EL (cell line): ENCODE measurements at regions not wholly inside any gene's neighbourhood (a gene's known extent, or its start where the extent isn't known, plus 50 kb on each side); places are given as distances from the start of the nearest gene placed in this dataset.

Source experiments
- DNase-seq: peaks from one replicate; pipeline ENCODE4 v3.0.0-alpha.2; 2016

DNA sequence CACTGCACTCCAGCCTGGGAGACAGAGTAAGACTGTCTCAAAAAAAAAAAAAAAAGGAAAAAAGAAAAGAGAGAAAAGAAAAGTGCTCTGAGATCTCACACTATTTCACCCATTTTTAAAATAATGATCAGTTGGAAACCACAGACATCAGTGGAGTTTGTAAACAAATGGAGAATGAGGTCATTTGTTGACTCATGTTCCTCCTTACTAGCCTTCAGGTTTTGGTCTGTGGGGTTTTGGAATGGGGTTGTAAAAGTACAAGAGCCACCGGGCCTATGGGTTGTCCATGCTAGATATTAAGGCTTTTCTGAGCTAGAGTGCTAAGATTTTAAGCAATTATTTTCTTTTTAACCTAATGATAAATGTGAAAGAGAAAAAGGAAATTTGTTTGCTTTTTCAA lies 104.4 kb upstream of the PRL start:
- peak; percentile 5 for DNase-seq

GRCh38 chr6:22401932-22402331 lies 105.1 kb upstream of the PRL start:
- no peak for DNase-seq

DNA sequence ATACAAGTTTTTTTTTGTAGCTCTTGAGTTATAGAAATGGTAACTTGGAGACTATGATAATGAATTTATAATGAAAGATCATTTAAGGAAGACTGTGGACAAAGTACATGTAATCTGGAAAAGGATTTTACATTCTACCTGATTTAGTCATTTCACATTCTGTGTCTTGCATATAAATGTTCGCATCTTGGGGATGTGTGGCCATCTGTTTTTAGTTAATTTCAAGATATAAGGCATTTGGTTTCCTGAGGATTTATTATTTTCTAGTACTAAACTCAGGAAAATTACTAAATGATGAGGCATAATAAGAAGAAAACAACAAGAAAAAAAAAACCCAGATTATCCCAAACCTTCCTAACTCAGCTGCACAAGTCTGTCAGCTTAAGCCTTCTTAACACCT lies 112.7 kb upstream of the PRL start:
- no peak for DNase-seq

- peak; percentile 5 for DNase-seq
Measured at GRCh38 chr6:22411376-22412105, 114.7 kb upstream of the PRL start.

- DNase-seq: no peak
Measured at GRCh38 chr6:22412994-22413393, 116.2 kb upstream of the PRL start.

DNA sequence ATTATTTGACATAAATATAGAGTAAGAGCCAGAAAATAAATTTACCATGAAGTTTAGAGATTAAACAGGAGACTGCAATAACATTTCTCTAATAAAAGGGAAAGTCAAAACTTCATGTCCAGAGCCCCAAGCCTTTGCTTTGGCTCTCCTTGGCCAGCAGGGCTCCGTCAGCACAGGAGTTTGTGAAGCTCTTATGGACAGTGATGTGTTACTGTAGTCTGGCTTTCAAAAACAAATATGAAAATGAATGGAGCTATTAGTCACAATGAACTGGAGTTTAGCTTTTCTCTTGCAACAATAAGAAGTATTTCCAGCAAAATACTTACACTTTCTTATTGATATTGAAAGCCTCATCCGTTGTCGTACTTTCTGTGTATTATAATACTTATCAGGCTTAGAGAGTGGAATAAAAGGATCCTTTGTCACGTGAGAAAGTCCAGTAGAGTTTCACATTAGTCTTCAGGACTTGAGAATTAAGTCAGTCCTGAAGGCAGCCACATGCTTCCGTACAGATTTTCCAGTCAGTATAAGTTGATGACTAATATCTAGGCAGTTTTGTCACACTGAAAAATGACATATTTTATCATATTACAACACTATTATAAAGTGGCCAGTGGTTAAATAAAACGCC lies 117.0 kb upstream of the PRL start:
- DNase-seq: no peak

DNA sequence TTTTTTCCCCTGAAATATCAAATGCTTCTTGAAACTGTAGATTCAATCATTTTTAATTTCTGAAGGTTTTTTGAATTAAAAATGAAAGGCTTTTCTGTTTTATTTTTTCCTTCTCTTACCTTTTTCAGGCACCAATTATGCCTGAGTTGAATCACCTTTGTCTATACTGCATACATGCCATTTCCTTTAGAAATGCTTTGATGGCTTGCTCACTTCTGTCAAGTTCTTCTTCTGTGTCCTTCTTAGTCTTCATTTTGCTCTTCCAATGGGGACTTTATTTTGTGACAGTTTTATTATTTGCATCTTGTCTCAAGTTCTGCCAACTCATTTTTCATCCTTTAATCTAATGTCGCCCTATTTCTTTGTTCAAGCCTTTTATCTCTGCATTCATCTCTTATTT lies 121.9 kb upstream of the PRL start:
- DNase-seq: no peak

DNA sequence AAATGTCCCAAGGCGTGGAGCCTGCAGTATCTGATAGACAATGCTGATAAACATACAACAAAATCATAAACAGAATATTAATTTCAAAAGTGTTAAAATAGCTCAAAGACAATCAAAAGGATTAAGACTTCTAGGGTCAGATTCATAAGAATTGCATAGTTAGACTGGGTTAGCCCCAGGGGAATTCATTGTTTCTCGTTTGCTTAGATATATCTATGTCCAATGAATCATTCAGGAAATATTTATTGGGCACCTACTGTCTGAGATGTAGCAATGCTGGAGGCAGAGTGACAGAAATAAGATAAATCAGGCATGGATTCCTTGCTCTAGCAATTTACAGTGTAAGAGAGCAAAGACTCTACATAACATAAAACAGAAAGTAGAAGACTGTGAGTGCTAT lies 124.4 kb upstream of the PRL start:
- peak; percentile 75 for DNase-seq

DNA sequence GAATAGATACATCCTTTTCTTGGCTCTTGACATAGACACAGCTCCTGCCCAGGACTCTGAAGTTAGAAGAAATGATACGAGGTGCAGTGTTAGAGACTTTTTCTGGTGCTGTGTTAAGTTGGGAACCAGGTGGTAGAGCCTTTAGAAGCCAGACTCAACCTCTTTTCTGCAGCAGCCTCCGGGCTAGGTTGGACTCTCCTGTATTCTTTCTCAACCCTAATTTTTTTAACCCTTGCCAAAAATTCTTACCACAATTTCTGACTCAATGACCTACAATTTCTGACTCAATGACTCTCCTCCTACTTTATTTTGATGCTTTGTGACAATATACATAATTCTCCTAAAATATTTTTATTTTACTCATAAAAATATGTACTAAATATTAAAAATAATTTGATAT lies 127.4 kb upstream of the PRL start:
- DNase-seq: no peak

GRCh38 chr6:22432060-22432459 lies 135.2 kb upstream of the PRL start:
- no peak for DNase-seq

DNA sequence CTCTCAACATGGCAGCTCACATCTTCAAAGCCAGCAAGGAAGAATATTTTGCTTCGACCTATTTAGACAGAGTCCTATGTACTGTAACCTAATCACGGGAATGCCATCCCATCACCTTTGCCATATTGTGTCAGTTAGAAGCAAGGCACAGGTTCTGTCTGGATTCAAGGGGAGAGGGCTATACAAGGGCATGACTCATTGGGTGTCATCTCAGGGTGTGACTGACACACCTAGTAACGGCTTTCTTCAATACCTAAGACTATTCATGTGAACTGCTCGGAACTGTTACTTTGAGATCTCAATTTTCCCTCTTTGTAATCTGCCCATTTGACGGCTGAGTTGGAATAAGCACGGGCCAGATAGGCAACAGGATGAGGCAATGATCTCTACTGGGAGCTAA lies 135.6 kb upstream of the HDGFL1 start:
- DNase-seq: no peak

GRCh38 chr6:22435151-22435550 lies 134.2 kb upstream of the HDGFL1 start:
- DNase-seq: no peak

- no peak for DNase-seq
Measured at GRCh38 chr6:22436134-22436533, 133.2 kb upstream of the HDGFL1 start.

GRCh38 chr6:22437665-22438064 lies 131.7 kb upstream of the HDGFL1 start:
- peak; percentile 9 for DNase-seq

GRCh38 chr6:22442826-22443225 lies 126.5 kb upstream of the HDGFL1 start:
- no peak for DNase-seq

DNA sequence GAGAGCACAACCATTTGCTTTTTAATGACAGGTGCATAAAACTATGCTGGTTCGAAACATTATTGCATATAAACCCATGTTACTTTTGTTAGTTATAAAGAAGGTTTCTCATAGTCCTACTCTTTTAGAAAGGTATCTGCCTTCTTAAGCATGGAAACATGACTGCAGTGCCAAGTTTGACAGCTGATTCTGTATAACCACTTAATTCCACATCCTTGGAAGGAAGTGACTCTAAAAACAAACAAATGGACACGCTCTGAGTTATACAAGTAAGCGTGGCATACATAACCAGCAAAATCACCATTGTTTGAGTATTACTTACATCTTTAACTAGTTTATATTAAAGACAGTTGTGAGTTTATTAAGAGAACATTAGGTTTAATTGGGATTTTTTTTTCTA lies 125.0 kb upstream of the HDGFL1 start:
- DNase-seq: no peak

DNA sequence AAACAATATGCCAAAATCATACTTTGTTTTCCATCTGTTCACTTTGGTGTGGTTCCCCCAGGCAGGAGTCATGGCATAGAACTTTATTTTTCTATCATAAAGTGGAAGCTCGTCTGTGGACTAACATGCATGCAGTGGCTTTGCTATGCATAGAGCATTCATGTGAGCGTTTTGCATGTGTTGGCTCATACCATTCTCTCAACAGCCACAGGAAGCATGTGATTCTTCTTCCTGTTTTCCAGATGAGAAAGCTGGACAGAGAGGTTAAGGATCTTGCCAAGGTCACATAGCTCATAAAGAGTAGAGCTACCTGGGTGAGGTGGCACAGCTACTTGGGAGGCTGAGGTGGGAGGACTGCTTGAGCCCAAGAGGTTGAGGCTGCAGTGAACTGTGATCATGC lies 123.4 kb upstream of the HDGFL1 start:
- no peak for DNase-seq

DNA sequence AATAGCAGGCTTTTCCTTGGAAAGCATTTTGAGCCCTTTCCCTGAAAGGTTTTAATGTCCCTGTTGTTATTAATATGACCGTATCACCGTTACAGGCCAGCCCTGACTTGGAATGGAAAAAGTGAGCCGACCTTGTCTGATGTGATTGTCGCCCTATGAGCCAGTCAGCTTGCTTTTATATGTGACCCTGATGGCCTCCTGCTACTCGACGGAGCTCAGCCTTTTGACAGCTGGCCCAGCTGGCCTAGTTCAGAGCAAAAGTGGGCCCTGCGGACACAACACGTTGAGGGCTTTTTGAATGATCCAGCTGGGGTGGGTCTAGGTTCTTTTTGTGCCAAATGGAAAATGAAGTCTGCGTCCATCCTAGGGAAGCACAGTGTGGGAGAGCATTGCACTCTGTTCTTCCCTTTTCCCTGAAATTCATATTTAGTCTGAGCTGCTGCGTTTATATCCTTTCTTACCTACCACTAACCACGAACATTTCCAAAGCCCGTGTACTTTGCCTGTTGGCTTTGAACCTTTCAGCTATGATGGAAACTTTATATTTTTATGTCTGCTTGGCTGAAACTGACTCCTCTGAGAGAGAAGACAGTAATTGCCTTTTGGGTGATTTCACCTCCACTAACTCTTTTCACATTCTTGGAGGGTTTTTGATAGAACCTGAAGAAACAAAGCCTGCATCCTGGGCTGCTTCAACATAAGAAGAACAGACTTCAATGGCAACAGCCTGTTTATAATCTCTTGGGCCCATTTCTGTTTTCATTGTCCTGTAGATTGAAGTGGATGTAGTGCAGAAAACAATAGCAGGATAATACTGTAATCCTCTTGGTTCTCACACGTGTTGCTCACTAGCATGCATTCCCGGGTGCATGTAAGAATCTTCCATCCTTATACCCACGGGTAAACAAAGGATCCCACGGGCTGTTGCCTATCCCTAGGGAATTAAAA lies 121.8 kb upstream of the HDGFL1 start:
- DNase-seq: no peak

DNA sequence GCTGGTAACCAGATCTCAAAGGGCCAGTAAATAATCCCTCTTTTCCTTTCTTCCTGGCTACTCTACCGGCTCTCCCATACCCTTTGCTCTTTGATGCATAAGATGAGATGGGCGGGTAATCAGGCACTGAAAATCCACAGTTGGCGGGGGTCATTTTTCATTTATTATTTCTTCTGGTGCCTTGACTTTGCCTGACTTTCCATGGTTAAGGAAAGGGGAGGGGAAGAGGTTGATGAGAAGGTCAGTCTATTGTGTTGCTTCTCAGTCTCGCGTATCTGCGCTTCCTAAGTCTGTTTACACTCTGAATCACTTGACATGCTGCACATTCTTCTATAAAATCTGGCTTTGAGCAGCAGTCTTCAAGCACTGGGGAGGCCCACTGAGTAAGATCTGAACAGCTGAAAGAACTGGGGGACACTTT lies 121.1 kb upstream of the HDGFL1 start:
- peak; percentile 41 for DNase-seq

- DNase-seq: peak; percentile 20
Measured at GRCh38 chr6:22451962-22452361, 117.4 kb upstream of the HDGFL1 start.

GRCh38 chr6:22455378-22455777 lies 114.0 kb upstream of the HDGFL1 start:
- DNase-seq: no peak

DNA sequence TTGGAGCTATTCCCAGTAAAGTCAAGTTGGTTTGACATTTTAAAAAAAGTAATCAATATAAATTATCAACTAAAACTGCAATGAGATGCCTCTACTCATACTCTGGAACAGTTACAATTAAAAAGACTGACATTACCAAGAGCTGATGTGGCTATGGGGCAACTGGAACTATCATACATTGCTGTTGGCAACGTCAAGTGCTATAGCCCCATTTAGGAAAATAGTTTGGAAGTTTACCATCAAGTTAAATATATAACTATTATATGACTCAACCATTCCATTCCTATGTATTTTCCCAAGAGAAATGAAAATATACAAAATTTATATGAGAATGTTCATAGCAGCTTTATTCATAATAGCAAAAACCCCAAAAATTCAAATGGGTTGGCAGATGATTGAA lies 111.4 kb upstream of the HDGFL1 start:
- no peak for DNase-seq

DNA sequence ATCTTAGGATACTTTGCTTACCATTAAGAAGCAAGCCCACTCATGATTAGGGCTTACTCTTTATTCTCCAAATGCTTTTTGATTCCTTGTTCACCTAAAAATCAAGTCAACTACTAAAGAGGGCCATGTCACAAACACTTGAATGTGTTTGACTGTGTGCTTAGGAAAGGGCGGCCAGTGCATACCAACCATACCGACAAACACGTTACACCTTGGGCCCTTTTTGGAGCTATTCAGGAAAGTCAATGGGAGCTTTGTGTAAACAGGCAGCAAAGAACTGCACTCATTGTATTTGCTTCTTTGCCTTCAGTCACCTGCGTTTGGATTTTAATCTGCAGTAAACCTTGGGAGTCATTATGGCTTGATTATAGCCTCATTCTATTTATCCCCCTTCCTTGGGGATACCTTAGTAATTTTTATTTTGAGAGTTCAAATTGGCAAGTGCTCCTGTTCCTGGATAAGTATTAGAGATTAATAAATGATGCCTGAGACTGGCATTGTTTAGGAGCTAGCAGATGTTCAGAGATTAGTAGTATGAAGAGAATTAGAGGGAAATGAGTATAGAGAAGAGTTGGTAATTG lies 102.6 kb upstream of the HDGFL1 start:
- no peak for DNase-seq
